Choroid plexus epithelial cell (primary cell): ENCODE measurements at regions not wholly inside any gene's neighbourhood (a gene's known extent, or its start where the extent isn't known, plus 50 kb on each side); places are given as distances from the start of the nearest gene placed in this dataset.

ENCODE experiments used
- DNase-seq: peaks from one replicate; pipeline ENCODE4 v3.0.0-alpha.2; 2010; ENCODE audit warnings: low read depth
- H3K4me3 ChIP-seq: 2 replicates; pipeline ENCODE4 v1.5.1; 2011; ENCODE audit warnings: low read depth, mild to moderate bottlenecking, control low read depth, low read length, moderate library complexity
- CTCF ChIP-seq: conservative IDR thresholded peaks from 2 replicates; pipeline ENCODE4 v1.5.1; 2011; ENCODE audit warnings: low read depth, mild to moderate bottlenecking, control low read depth, inconsistent platforms, low read length, moderate library complexity

- DNase-seq = peak; percentile 96
- peak overlapping the region; percentile 66 for H3K4me3 ChIP-seq
- TF ChIP-seq CTCF = no peak
Observed at GRCh38 chrX:45769761-45770582, 569.3 kb upstream of the DIPK2B start.

- H3K4me3 ChIP-seq = peak overlapping the region; percentile 66
- DNase-seq = no peak
- TF ChIP-seq CTCF = no peak
Observed at GRCh38 chrX:45768666-45769236, 568.1 kb upstream of the DIPK2B start.

- no peak for TF ChIP-seq CTCF
- peak; percentile 71 for DNase-seq
- H3K4me3 ChIP-seq = peak overlapping the region; percentile 66
Observed at GRCh38 chrX:45766981-45767501, 566.4 kb upstream of the DIPK2B start.

- peak overlapping the region; percentile 41 for H3K4me3 ChIP-seq
- no peak for DNase-seq
- TF ChIP-seq CTCF = no peak
Observed at GRCh38 chrX:45765767-45766166, 565.1 kb upstream of the DIPK2B start.

- DNase-seq = no peak
- peak overlapping the region; percentile 41 for H3K4me3 ChIP-seq
- TF ChIP-seq CTCF = no peak
Observed at GRCh38 chrX:45765281-45765680, 564.6 kb upstream of the DIPK2B start.

- H3K4me3 ChIP-seq = no peak overlapping the region
- DNase-seq = no peak
- TF ChIP-seq CTCF = no peak
Observed at GRCh38 chrX:45762699-45763647, 562.3 kb upstream of the DIPK2B start.
